ENCODE measurements at regions not wholly inside any gene's neighbourhood (a gene's known extent, or its start where the extent isn't known, plus 50 kb on each side); places are given as distances from the start of the nearest gene placed in this dataset.
"Not testable (repeated sequence)": the region's sequence is repeated elsewhere in the genome, so short reads cannot be mapped to it uniquely, and the experiment has no call there.

DNA sequence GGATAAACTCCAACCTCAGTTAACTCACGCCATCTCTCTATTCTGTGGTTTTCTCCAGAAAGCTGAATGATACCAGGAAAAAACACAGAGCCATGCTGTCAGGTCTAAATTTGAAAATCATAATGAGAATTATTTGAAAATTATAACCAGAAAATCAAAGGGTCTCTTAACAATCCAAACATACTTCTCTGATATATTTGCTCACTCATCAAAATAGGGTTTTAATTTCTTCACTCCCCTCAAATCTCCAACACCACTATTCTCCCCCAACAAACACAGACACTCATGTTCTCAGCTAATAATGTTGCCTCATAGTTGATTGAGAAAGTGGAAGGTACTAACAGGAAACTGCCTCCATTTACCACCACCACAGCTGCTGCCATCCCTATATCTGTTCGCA, 375.5 kb downstream of the TLE1 start:
- H3K4me1 ChIP-seq, result no peaks in the 10 kb centered on the region
- no peaks in the 10 kb centered on the region for H3K36me3 ChIP-seq
- no peaks in the 10 kb centered on the region for H3K27me3 ChIP-seq
- H3K27ac ChIP-seq, result no peak overlapping the region
- intact Hi-C loops (cut with DNase I; ENCODE audit: low total_unique reads) (no loop called here), in situ Hi-C loops (cut with MboI; ENCODE audit: low sequenced_read_pairs in 4 of 4) (no loop called here)
- DNase-seq (no peak), ATAC-seq (no peak)
- H3K4me3 ChIP-seq, result no peak overlapping the region
- no peaks in the 10 kb centered on the region for H3K9me3 ChIP-seq
- TF ChIP-seq, protein P1, sequence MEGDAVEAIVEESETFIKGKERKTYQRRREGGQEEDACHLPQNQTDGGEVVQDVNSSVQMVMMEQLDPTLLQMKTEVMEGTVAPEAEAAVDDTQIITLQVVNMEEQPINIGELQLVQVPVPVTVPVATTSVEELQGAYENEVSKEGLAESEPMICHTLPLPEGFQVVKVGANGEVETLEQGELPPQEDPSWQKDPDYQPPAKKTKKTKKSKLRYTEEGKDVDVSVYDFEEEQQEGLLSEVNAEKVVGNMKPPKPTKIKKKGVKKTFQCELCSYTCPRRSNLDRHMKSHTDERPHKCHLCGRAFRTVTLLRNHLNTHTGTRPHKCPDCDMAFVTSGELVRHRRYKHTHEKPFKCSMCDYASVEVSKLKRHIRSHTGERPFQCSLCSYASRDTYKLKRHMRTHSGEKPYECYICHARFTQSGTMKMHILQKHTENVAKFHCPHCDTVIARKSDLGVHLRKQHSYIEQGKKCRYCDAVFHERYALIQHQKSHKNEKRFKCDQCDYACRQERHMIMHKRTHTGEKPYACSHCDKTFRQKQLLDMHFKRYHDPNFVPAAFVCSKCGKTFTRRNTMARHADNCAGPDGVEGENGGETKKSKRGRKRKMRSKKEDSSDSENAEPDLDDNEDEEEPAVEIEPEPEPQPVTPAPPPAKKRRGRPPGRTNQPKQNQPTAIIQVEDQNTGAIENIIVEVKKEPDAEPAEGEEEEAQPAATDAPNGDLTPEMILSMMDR (IDR thresholded peaks at IDR 0.05 in 4 of 5, conservative IDR thresholded peaks at IDR 0.05 in 1 of 5), result no peak
- TF ChIP-seq POLR2A (IDR thresholded peaks at IDR 0.05), result no peak

DNA sequence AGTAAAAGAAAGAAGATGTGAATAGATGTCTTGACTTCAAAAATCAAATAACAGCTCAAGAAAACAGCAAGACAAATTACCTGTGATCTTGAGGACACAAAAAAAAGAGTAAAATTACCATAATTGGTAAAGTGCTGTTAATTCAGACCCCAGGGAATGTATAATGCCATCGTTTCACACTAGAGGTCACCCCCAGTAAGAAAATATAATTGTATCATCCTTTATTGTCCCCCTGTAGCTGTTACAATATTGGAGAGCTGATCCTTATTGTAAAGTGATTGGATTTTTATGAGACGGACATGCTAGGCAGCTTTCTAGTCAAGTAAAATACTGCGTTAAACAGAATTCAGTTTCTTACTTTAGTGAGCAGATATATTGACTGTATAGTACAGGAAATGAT, 377.0 kb downstream of the TLE1 start:
- Histone ChIP-seq H3K9me3 (no peaks in the 10 kb centered on the region), H3K27me3 (no peaks in the 10 kb centered on the region), H3K4me1 (no peaks in the 10 kb centered on the region), H3K27ac (no peak overlapping the region), H3K36me3 (no peaks in the 10 kb centered on the region), H3K4me3 (no peak overlapping the region)
- ATAC-seq (no peak), DNase-seq (no peak)
- intact Hi-C loops (cut with DNase I; ENCODE audit: low total_unique reads), result no loop called here
- in situ Hi-C loops (cut with MboI; ENCODE audit: low sequenced_read_pairs in 4 of 4), result no loop called here
- TF ChIP-seq, protein P1 (IDR thresholded peaks at IDR 0.05 in 4 of 5, conservative IDR thresholded peaks at IDR 0.05 in 1 of 5), result no peak
- no peak for TF ChIP-seq POLR2A (IDR thresholded peaks at IDR 0.05)

DNA sequence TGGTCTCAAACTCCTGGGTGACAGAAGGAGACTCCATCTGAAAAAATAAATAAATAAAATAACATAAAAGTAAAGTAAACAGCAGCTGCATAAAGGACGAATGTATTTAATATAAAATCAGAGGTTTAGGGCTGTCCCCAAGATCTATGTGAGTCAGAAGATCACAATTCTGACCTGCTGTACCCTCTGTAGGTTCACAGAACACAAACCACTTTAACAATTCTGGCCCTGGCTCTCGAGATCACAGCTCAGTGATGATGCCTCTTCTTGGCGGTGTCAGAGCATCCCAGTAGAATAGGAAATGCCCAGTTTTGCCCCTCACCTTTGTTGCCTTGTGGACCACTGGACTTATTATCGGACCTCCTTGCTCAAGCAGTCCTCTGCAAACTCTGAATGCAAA, 380.9 kb downstream of the TLE1 start:
- Histone ChIP-seq H3K36me3 (no peaks in the 10 kb centered on the region), H3K27ac (no peak overlapping the region), H3K4me1 (no peaks in the 10 kb centered on the region), H3K4me3 (no peak overlapping the region), H3K9me3 (no peaks in the 10 kb centered on the region), H3K27me3 (no peaks in the 10 kb centered on the region)
- ATAC-seq (no peak), DNase-seq (no peak)
- intact Hi-C loops (cut with DNase I; ENCODE audit: low total_unique reads) (no loop called here), in situ Hi-C loops (cut with MboI; ENCODE audit: low sequenced_read_pairs in 4 of 4) (no loop called here)
- TF ChIP-seq POLR2A (IDR thresholded peaks at IDR 0.05), result no peak
- TF ChIP-seq, protein P1 (IDR thresholded peaks at IDR 0.05 in 4 of 5, conservative IDR thresholded peaks at IDR 0.05 in 1 of 5), result no peak

DNA sequence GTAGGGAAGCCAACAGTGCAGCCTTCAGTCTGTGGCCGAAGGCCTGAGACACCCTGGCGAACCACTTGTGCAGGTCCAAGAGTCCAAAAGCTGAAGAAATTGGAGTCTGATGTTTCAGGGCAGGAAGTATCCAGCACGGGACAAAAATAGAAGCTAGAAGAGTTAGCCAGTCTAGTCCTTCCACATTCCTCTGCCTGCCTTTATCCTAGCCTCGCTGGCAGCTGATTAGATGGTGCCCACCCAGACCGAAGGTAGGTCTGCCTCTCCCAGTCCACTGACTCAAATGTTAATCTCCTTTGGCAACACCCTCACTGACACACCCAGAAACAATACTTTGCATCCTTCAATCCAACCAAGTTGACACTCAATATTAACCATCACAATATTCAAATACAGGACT, 381.6 kb downstream of the TLE1 start:
- H3K36me3 ChIP-seq; intact Hi-C loops (cut with DNase I; ENCODE audit: low total_unique reads); H3K4me3 ChIP-seq; H3K4me1 ChIP-seq; DNase-seq; H3K9me3 ChIP-seq; ATAC-seq; H3K27ac ChIP-seq; in situ Hi-C loops (cut with MboI; ENCODE audit: low sequenced_read_pairs in 4 of 4); H3K27me3 ChIP-seq: not testable (repeated sequence)

DNA sequence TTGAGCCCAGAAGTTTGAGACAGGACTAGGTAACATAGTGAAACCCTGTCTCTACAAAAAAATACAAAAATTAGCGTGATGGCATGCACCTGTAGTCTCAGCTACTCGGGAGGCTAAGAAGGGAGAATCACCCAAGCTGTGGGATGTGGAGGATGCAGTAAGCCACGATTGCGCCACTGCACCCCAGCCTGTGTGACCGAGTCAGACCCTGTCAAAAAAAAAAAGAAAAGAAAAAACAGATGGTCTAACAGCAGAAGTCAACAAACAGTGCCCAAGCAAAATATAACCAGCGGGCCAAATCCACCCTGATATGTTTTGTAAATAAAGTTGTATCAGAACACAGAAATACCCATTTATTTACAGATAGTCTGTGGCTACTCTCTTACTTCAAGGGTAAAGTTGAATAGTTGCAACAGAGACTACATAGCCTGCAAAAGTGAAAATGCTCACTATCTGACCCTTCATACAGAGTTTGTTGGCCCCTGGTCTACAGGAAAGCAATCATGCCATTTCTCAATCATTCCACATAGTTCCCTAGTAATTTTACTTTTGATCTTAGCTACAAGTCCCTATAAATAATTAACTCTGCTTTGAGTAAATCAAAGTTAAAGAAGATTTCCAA, 383.7 kb downstream of the TLE1 start:
- in situ Hi-C loops (cut with MboI; ENCODE audit: low sequenced_read_pairs in 4 of 4), result no loop called here
- DNase-seq (no peak), ATAC-seq (no peak)
- intact Hi-C loops (cut with DNase I; ENCODE audit: low total_unique reads), result no loop called here
- H3K27me3 ChIP-seq, result no peaks in the 10 kb centered on the region
- H3K27ac ChIP-seq, result no peak overlapping the region
- no peak for TF ChIP-seq POLR2A (IDR thresholded peaks at IDR 0.05)
- TF ChIP-seq, protein P1 (IDR thresholded peaks at IDR 0.05 in 4 of 5, conservative IDR thresholded peaks at IDR 0.05 in 1 of 5), result no peak
- H3K4me3 ChIP-seq, result no peak overlapping the region
- no peaks in the 10 kb centered on the region for H3K4me1 ChIP-seq
- no peaks in the 10 kb centered on the region for H3K36me3 ChIP-seq
- H3K9me3 ChIP-seq, result no peaks in the 10 kb centered on the region
